SU-DHL-6 (cell line): ENCODE measurements at regions not wholly inside any gene's neighbourhood (a gene's known extent, or its start where the extent isn't known, plus 50 kb on each side); places are given as distances from the start of the nearest gene placed in this dataset.

ENCODE experiments used
- EZH2phosphoT487 ChIP-seq: fragments of 200-600 bp; sonication (generic), shearing (Covaris generic); conservative IDR thresholded peaks from 2 replicates; pipeline ENCODE4 v1.6.1; 2018; ENCODE audit warnings: mild to moderate bottlenecking, antibody characterized with exemption, low read length, moderate library complexity, mixed read lengths
- TF ChIP-seq, protein P1 (sequence below): fragments of 200-600 bp; sonication (generic); IDR thresholded peaks from one replicate; pipeline ENCODE4 v1.5.1; 2017; ENCODE audit warnings: antibody characterized with exemption, mild to moderate bottlenecking, low read length, moderate library complexity; ENCODE audit not compliant: insufficient read depth, poor library complexity, severe bottlenecking

DNA sequence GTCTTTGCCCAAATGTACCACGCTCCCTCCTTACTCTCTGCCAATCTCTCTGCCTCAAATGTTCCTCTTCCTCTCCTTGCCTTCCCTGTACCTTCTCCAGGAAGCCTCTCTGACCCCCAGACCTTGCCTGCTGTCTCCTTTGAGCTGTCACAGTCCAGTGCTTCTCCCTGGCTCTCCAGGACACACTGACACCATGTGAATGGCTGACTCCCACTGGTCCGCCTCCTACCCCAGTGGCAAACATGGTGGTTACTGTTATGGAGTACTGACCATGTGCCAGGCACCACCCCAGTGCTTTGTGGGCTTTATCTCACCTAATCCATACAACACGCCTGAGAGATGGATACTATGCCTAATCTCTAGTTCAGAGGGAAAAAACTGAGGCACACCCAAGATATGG lies 141.9 kb downstream of the TPRA1 start:
- TF ChIP-seq, protein P1, sequence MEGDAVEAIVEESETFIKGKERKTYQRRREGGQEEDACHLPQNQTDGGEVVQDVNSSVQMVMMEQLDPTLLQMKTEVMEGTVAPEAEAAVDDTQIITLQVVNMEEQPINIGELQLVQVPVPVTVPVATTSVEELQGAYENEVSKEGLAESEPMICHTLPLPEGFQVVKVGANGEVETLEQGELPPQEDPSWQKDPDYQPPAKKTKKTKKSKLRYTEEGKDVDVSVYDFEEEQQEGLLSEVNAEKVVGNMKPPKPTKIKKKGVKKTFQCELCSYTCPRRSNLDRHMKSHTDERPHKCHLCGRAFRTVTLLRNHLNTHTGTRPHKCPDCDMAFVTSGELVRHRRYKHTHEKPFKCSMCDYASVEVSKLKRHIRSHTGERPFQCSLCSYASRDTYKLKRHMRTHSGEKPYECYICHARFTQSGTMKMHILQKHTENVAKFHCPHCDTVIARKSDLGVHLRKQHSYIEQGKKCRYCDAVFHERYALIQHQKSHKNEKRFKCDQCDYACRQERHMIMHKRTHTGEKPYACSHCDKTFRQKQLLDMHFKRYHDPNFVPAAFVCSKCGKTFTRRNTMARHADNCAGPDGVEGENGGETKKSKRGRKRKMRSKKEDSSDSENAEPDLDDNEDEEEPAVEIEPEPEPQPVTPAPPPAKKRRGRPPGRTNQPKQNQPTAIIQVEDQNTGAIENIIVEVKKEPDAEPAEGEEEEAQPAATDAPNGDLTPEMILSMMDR, result no peak
- no peak for TF ChIP-seq EZH2phosphoT487
